GM21360 (cell line): ENCODE measurements at regions not wholly inside any gene's neighbourhood (a gene's known extent, or its start where the extent isn't known, plus 50 kb on each side); places are given as distances from the start of the nearest gene placed in this dataset.

ENCODE experiments used
- ATAC-seq: cut with Tn5 transposase; IDR thresholded peaks from one replicate; pipeline ENCODE4 v1.9.1; 2021; ENCODE audit warnings: mild to moderate bottlenecking, moderate library complexity; ENCODE audit not compliant: unreplicated experiment

DNA sequence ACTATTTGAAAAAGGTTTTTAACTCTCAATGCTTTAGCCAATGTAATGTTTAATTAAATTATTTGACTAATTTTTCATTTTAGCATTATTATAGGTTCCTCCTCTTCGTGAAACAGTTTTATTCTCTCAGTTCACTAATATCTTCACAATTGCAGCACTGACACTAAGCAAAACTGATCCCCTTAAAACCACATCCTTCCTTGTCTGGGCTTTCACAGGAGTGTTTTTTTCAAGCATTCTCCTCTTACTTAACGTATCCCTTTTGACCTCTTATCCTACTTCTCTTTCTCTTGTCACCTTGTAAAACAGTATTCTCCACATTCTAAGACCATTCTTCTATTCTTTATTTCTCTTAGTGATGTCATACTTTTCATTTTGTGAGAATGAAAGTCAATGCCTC is 112.8 kb downstream of the DSC3 start:
- ATAC-seq = no peak

GRCh38 chr18:30929065-30929464 is 113.5 kb downstream of the DSC3 start:
- ATAC-seq = no peak

DNA sequence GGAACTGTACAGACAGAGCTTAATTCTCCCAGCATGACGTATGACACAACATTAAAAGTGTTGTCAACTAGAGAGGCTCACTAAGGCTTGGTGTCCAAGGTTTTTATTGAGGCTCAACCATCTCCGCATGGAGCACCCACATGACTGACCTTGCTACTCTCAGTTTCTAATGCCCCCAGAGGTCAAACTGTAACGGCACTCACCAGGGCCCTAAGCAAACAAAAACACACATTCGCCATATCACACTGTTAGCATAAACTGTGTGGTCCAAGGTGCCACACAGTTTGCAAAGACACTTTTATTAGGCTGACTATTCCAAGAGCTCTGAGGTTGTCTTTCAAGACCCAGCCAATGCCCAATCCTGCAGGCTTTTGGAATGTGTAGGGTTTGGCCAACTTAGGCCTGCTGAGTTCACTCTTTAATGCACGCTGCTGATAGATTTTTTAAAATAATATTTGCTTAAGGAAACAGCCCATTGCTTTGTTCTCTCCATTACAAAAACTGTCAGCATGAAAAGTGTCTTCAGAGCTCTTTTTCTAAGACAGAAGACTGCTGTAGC is 114.9 kb downstream of the DSC3 start:
- no peak for ATAC-seq

DNA sequence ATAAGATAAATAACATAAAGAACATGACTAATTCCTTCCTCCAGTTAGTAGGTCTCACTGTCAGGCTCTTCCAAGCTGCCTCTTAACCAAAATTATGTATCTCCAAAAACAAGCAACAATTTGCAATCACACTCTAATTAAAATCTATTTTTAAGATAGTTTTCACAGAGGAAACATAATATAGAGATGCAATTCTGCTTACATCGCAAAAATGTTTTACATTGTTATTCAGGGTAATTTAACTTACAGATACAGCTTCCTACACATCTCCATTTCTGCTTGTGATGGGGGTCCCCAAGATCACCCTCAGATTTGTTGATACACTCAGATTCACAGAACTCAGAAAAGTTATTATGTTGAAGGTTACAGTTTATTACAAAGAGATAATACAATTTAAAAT is 115.5 kb downstream of the DSC3 start:
- no peak for ATAC-seq

GRCh38 chr18:30925795-30926194 is 116.7 kb downstream of the DSC3 start:
- no peak for ATAC-seq

GRCh38 chr18:30920757-30921156 is 121.8 kb downstream of the DSC3 start:
- no peak for ATAC-seq

DNA sequence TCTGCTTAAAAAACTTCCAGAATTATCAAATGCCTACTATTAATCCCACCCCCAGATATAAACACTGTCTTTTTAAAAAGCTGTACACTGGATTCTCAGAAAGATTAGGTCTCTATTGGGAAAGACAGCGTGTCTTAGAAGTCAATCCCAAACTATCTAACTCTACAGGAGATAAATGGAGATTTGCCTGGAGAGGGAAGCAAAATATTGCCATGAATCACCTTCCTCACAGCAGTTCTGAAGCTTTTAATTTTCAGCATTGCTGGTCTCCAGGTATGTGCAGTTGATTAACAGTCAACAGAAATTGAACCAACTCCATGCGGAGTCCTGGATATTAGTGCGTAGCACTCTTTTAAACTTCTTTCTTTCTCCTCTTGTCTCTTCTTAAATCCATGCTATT is 122.2 kb downstream of the DSC3 start:
- no peak for ATAC-seq

DNA sequence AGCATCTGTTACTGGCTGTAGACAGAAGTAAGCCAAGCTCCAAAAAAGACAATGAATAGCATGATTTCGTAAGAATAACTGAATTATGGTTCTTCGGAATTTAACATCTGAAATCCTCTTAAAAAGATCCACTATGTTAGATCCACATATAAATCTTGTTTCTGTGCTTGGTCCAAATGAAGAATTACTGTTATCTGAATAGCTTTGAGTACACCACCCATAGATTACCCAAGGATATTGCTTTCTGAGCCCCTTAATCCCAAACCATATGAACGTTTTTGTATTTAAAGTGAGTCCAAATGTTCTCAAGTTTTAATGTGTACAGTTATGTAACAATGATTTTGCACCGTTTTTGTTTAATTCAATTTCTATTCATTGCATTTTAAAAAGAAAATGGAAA is 124.9 kb downstream of the DSC3 start:
- ATAC-seq = no peak

DNA sequence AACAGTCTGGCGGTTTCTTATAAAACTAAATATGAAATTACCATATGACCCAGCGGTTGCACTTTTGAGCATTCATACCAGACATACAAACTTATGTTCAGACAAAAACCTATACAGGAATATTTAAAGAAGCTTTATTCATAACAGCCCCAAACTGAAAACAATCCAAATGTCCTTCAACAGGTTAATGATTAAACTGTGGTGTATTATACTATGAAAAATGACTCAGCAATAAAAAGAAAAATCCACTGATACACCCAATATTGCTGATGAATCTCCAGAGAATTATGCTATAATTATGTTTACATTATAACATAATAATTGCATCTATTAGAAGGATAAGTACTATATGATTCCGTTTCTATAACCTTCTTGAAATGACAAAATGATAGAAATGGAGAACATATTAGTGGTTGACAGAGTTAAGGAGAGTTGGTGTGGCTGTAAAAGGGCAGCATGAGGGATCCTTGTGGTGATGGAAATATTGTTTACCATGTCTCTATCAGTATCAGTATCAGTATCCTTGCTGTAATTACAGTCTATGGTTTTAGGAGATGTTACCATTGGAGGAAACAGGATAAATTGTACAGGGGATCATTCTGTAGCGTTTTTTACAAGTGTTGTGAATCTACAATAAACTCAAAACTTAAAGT is 127.1 kb downstream of the DSC3 start:
- ATAC-seq = no peak

- ATAC-seq = no peak
These were observed 134.2 kb downstream of the DSC3 start for GRCh38 chr18:30908381-30908780.

- ATAC-seq = no peak
These were observed 139.0 kb downstream of the DSC3 start for GRCh38 chr18:30903566-30903965.

DNA sequence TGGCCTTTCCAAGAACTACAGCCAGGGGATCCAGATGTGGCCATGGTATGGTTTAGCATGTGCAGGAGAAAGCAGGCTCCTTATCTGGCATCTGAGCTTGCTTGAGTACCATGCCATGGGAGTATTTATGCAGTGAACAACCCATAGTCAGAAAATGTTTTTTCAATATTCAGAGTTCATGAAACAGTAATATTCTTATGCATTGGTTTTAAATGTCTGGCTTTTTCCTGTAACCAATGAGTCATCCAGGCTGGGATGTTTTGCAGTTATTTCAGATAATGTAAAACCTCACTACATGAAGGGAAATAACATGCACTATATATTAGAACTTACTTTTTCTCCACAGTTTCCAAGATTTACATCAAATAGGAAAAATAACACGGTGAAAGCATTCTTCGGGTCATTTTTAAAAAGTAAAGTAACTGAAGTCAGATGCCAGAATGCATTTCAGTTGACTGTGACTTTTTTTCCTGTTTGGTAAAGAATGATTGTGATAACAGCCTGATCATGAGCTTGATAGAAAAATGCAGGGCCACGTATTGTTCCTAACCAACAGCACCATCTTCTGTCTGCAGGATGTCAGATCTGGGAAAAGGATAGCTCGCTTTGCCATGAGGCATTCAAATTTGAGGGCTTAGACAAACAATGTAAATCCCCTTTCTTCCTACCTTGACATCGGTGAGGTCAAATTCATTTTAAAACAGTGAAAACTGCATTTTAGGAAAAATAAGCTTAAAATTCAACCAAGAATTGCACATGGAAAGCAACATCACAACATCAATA is 152.8 kb downstream of the DSC3 start:
- no peak for ATAC-seq

DNA sequence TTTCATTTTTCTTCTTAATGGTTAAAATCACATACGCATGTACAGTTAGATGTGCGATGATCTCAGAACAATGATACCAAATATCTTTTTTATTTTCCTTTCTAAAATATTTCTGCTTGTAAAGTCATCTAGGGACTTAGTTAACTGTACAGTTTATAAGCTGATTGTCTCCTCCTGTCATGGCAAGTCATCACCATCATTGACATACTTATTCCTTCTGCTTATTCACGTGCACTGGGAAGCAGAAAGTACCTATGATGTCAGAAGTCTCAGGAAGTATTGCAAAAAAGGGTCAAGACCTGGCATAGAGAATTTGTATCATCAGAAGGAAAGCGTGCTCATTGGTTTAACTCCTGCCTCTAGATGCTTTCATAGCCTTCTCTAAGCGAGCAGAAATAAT is 154.2 kb downstream of the DSC3 start:
- ATAC-seq = no peak

DNA sequence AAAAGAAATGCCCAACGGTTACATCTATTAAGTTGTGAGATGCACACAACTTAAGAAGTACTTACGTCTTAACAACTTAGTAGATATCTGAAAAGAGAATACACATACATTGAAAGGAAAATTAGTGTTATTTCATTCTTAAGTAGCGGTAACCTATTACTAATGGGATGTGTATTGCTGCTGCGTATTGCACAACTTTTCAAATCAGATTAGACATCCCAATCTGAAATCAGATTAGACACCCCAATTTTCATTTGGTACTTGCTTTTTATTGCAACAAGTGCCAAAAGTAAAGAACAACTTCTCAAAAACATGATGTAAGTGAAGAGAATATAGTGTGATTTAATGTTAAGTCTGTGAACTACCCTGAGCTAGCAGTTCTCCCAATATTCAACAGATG is 155.5 kb downstream of the DSC3 start:
- ATAC-seq = no peak

- ATAC-seq = no peak
These were observed 172.1 kb downstream of the DSC3 start for GRCh38 chr18:30870466-30870865.

DNA sequence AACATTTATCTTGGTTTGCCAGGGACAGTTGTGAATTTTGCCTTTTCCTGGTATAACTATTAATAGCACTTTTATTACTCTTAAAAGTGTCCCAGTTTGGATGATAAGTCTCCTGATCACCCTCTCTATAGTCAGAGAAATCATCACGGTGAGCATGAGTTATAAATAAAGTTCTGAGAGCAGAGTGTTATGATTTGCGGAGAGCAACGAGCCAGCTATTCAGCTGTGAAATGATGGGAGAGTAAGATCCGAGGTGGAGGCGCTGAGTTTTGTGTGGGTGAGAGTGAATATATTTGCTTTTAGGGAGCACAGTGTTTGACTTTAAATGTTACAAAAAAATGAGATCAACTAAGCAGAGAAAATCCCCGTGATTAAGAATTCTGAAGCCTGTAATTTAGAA is 179.6 kb downstream of the DSC3 start:
- no peak for ATAC-seq

GRCh38 chr18:30860741-30861140 is 181.8 kb downstream of the DSC3 start:
- ATAC-seq = no peak

DNA sequence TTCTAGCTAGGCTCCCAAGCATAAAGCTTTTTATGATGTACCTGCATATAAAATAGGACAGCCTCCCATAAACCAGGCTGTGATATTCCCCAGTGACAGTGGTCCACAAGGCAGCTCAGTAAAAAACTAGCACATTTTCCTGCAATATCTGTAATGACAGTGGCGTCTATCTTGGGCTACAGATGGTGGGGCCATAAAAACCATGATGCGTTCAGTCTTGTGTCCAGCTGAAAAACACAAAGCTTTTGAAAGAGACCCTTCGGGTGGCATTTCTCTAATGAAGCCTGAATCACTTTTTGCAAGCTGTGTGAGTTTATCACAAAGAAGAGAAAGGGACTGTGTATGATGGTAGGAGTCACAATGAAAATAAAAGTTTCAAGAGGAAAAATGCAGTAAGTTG is 183.5 kb downstream of the DSC3 start:
- ATAC-seq = no peak

GRCh38 chr18:30858560-30858959 is 184.0 kb downstream of the DSC3 start:
- ATAC-seq = no peak

GRCh38 chr18:30855762-30856161 is 186.8 kb downstream of the DSC3 start:
- no peak for ATAC-seq

GRCh38 chr18:30852980-30853379 is 189.6 kb downstream of the DSC3 start:
- ATAC-seq = no peak

- no peak for ATAC-seq
These were observed 190.0 kb downstream of the DSC3 start for GRCh38 chr18:30852541-30852940.
